Neutrophil (primary cell): ENCODE measurements at regions not wholly inside any gene's neighbourhood (a gene's known extent, or its start where the extent isn't known, plus 50 kb on each side); places are given as distances from the start of the nearest gene placed in this dataset.

Source experiments
- H3K27ac ChIP-seq: fragments of 200-600 bp; sonication (generic); 2 replicates; pipeline ENCODE4 v1.5.1; 2016; ENCODE audit warnings: mild to moderate bottlenecking, moderate library complexity
- H3K27me3 ChIP-seq: fragments of 200-600 bp; sonication (generic); 2 replicates; pipeline ENCODE4 v1.6.0; 2016; ENCODE audit warnings: mild to moderate bottlenecking
- H3K36me3 ChIP-seq: fragments of 200-600 bp; sonication (generic); 2 replicates; pipeline ENCODE4 v1.5.1; 2017
- H3K4me1 ChIP-seq, 2 experiments: fragments of 200-600 bp in 1 of 2; sonication (generic) in 1 of 2; 1 replicate in 1 of 2; 2 replicates in 1 of 2; pipeline versions ENCODE4 v1.5.1 to v1.6.1; 2013 to 2016; ENCODE audit warnings: low read depth in 1 of 2, low read length in 1 of 2, mild to moderate bottlenecking in 1 of 2, moderate library complexity in 1 of 2; ENCODE audit not compliant: control insufficient read depth in 1 of 2, insufficient read depth in 1 of 2
- H3K4me3 ChIP-seq, 2 experiments: fragments of 200-600 bp in 1 of 2; sonication (generic) in 1 of 2; 1 replicate in 1 of 2; 2 replicates in 1 of 2; pipeline ENCODE4 v1.5.1; 2013 to 2016; ENCODE audit warnings: low read depth in 1 of 2, low read length in 1 of 2, mild to moderate bottlenecking in 1 of 2, moderate library complexity in 1 of 2
- H3K9me3 ChIP-seq: fragments of 200-600 bp; sonication (generic); 2 replicates; pipeline ENCODE4 v1.5.1; 2016
- CTCF ChIP-seq: fragments of 200-600 bp; sonication (generic); IDR thresholded peaks from 2 replicates; pipeline ENCODE4 v1.5.1; 2016; ENCODE audit warnings: antibody characterized with exemption

- H3K27me3 ChIP-seq, result peaks cover 12% of the 10 kb centered on the region
- H3K4me3 ChIP-seq, result no peak overlapping the region
- H3K9me3 ChIP-seq, result no peaks in the 10 kb centered on the region
- TF ChIP-seq CTCF, result no peak
- H3K4me1 ChIP-seq, result no peaks in the 10 kb centered on the region
- H3K36me3 ChIP-seq, result no peaks in the 10 kb centered on the region
- H3K27ac ChIP-seq, result no peak overlapping the region
Measured at GRCh38 chrX:39581411-39581810, 516.3 kb downstream of the BCOR start.

GRCh38 chrX:39582091-39582490, 515.7 kb downstream of the BCOR start:
- peaks cover 12% of the 10 kb centered on the region for H3K27me3 ChIP-seq
- no peaks in the 10 kb centered on the region for H3K36me3 ChIP-seq
- H3K4me1 ChIP-seq, result no peaks in the 10 kb centered on the region
- no peak overlapping the region for H3K27ac ChIP-seq
- H3K4me3 ChIP-seq, result no peak overlapping the region
- no peak for TF ChIP-seq CTCF
- no peaks in the 10 kb centered on the region for H3K9me3 ChIP-seq

GRCh38 chrX:39582976-39583375, 514.8 kb downstream of the BCOR start:
- Histone ChIP-seq H3K4me1 (no peaks in the 10 kb centered on the region), H3K36me3 (no peaks in the 10 kb centered on the region), H3K27ac (no peak overlapping the region), H3K27me3 (peaks cover 11% of the 10 kb centered on the region), H3K9me3 (no peaks in the 10 kb centered on the region), H3K4me3 (no peak overlapping the region)
- TF ChIP-seq CTCF, result no peak

- H3K27me3 ChIP-seq, result no peaks in the 10 kb centered on the region
- no peaks in the 10 kb centered on the region for H3K36me3 ChIP-seq
- H3K27ac ChIP-seq, result no peak overlapping the region
- H3K4me3 ChIP-seq, result no peak overlapping the region
- no peaks in the 10 kb centered on the region for H3K4me1 ChIP-seq
- no peaks in the 10 kb centered on the region for H3K9me3 ChIP-seq
- no peak for TF ChIP-seq CTCF
Measured at GRCh38 chrX:39585808-39586207, 511.9 kb downstream of the BCOR start.

GRCh38 chrX:39586359-39586758, 511.4 kb downstream of the BCOR start:
- Histone ChIP-seq H3K27ac (no peak overlapping the region), H3K36me3 (no peaks in the 10 kb centered on the region), H3K4me1 (no peaks in the 10 kb centered on the region), H3K27me3 (no peaks in the 10 kb centered on the region), H3K4me3 (no peak overlapping the region), H3K9me3 (no peaks in the 10 kb centered on the region)
- TF ChIP-seq CTCF, result no peak

GRCh38 chrX:39591099-39591498, 506.7 kb downstream of the BCOR start:
- no peaks in the 10 kb centered on the region for H3K4me1 ChIP-seq
- no peaks in the 10 kb centered on the region for H3K9me3 ChIP-seq
- H3K27ac ChIP-seq, result no peak overlapping the region
- H3K27me3 ChIP-seq, result no peaks in the 10 kb centered on the region
- TF ChIP-seq CTCF, result no peak
- H3K4me3 ChIP-seq, result no peak overlapping the region
- no peaks in the 10 kb centered on the region for H3K36me3 ChIP-seq
